ENCODE measurements at regions not wholly inside any gene's neighbourhood (a gene's known extent, or its start where the extent isn't known, plus 50 kb on each side); places are given as distances from the start of the nearest gene placed in this dataset.

DNA sequence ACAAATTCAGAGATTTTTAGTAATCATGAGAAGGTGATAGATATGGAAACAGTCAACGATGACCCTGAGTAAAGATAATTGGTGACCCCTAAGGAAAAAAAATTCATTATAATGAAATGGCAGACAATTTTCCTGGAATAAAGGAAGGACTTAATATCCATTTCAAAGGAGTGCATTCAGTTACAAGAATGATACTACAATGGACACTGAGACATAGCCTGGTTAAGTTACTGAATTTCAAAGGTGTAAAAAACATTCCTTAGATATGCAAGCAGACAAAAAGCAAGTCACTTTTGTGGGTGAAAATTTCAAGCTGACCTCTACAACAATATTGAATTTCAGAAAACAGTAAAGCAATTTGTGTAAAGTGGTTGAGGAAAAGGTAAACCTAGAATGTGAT, 1012.5 kb upstream of the SEMA6A start:
- TF ChIP-seq, protein P1, sequence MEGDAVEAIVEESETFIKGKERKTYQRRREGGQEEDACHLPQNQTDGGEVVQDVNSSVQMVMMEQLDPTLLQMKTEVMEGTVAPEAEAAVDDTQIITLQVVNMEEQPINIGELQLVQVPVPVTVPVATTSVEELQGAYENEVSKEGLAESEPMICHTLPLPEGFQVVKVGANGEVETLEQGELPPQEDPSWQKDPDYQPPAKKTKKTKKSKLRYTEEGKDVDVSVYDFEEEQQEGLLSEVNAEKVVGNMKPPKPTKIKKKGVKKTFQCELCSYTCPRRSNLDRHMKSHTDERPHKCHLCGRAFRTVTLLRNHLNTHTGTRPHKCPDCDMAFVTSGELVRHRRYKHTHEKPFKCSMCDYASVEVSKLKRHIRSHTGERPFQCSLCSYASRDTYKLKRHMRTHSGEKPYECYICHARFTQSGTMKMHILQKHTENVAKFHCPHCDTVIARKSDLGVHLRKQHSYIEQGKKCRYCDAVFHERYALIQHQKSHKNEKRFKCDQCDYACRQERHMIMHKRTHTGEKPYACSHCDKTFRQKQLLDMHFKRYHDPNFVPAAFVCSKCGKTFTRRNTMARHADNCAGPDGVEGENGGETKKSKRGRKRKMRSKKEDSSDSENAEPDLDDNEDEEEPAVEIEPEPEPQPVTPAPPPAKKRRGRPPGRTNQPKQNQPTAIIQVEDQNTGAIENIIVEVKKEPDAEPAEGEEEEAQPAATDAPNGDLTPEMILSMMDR (IDR thresholded peaks at IDR 0.05; ENCODE audit: control insufficient read depth, insufficient read depth, low read depth, low read length, missing control alignments) = no peak
- no peak overlapping the region for H3K4me3 ChIP-seq (ENCODE audit: control insufficient read depth, low read depth, low read length)
- DNase-seq (ENCODE audit: low read depth) = no peak

DNA sequence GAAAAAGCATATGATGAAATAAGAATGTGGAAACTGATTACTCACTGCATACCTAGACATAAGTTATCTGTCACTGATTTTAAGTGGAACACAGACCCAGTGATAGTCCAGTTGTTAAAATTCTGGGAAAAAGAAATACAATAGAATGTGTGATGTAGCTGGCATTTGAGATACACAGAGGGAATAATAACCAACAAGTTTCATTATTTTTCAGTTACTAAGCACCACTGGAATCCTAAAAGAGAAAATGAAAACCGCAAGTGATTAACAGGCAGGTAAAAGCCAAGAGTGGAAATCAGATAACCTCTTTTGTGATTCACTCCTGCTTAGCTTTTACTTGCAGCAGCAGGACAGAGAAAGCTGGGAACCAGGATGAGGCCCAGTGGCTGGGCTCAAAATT, 994.0 kb upstream of the SEMA6A start:
- TF ChIP-seq, protein P1 (IDR thresholded peaks at IDR 0.05; ENCODE audit: control insufficient read depth, insufficient read depth, low read depth, low read length, missing control alignments) = no peak
- DNase-seq (ENCODE audit: low read depth) = no peak
- no peak overlapping the region for H3K4me3 ChIP-seq (ENCODE audit: control insufficient read depth, low read depth, low read length)

GRCh38 chr5:117568126-117568525, 993.5 kb upstream of the SEMA6A start:
- no peak overlapping the region for H3K4me3 ChIP-seq (ENCODE audit: control insufficient read depth, low read depth, low read length)
- TF ChIP-seq, protein P1 (IDR thresholded peaks at IDR 0.05; ENCODE audit: control insufficient read depth, insufficient read depth, low read depth, low read length, missing control alignments) = no peak
- DNase-seq (ENCODE audit: low read depth) = no peak

DNA sequence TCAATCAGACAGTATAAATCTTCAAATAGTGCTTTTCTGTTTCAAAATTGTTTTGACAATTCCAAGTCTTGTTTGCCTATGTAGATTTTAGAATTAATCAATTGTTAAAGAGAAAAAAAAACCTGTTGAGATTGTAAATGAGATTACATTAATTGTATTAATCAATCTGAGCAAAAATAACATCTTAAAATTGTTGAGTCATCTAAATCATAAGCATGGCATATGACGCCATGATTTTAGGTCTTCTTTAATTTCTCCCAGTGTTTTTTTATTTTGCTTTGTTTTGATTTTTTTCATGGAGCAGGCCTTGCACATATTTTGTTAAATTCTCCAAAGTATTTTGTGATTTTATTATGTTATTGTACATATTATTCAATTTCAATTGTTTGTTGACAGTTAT, 988.0 kb upstream of the SEMA6A start:
- TF ChIP-seq, protein P1 (IDR thresholded peaks at IDR 0.05; ENCODE audit: control insufficient read depth, insufficient read depth, low read depth, low read length, missing control alignments) = no peak
- H3K4me3 ChIP-seq (ENCODE audit: control insufficient read depth, low read depth, low read length) = no peak overlapping the region
- no peak for DNase-seq (ENCODE audit: low read depth)

DNA sequence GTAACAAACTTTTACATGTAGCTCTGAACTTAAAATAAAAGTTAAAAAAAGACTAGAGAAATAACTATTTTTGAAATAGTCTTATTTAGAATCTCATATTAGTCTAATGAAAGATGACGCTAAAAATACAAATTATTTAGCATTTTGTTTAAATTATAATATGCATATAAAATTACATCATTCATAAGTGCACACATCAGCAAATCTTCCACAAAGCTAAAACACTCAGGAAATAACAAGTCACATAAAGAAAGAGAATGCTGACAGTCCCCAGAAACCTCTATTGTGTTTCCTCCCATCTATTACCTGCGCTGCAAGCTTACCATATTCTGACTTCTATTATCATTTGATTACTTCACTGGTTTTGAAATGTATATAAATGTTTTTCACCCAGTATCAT, 986.9 kb upstream of the SEMA6A start:
- TF ChIP-seq, protein P1 (IDR thresholded peaks at IDR 0.05; ENCODE audit: control insufficient read depth, insufficient read depth, low read depth, low read length, missing control alignments) = no peak
- no peak overlapping the region for H3K4me3 ChIP-seq (ENCODE audit: control insufficient read depth, low read depth, low read length)

DNA sequence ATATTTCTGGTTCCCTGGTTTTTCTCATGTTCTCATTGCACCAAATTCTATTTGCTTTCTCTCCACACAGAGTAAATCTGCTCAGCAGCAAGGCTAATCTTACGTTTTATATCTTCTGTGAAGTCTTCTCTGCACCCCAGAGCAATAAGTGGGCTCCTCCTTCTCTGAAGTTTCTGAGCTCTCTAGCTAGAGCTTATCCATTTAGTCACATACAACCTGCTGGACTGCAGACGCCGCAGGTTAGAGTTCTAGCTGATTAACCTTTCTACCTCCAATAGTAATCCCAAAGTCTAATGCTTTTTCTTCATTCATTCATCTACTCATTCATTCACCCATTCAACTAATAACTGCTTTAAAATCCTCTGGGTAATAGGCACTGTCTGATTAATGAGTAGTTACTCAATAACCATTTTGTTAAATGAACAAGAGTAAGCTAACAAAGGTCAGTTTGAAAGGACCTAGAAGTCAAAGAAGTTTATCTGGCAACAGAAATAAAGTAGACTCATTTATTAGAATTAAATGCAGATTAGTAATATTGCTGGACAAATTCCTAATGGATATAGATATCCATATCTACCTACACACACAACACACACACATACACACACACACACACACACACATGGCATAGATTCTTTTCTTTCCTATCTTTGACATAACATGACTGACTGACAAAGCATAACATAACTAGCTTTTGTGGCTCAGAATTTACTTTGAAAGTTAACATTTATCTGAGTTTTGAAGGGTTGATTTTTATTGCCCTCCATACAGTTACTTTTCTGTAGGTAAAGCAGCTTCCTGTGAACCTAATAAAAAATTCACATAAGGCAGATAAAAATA, 984.6 kb upstream of the SEMA6A start:
- no peak for DNase-seq (ENCODE audit: low read depth)
- H3K4me3 ChIP-seq (ENCODE audit: control insufficient read depth, low read depth, low read length) = no peak overlapping the region
- TF ChIP-seq, protein P1 (IDR thresholded peaks at IDR 0.05; ENCODE audit: control insufficient read depth, insufficient read depth, low read depth, low read length, missing control alignments) = no peak

More for the DNA sequence above, 986.9 kb upstream of the SEMA6A start:
- DNase-seq (ENCODE audit: low read depth) = no peak
